CD4-positive, alpha-beta T cell (primary cell): ENCODE measurements at regions not wholly inside any gene's neighbourhood (a gene's known extent, or its start where the extent isn't known, plus 50 kb on each side); places are given as distances from the start of the nearest gene placed in this dataset.

Experiments used
- ATAC-seq: fragments of 200-7000 bp; cut with Tn5 transposase; one replicate; pipeline ENCODE4 v1.10.0; 2022; ENCODE audit warnings: mild to moderate bottlenecking; ENCODE audit not compliant: poor library complexity
- CTCF ChIA-PET: fragments of 350-600 bp; sonication (Branson Sonifier 250); formaldehyde crosslinking; loops from one replicate; lab custom pipeline; 2021; ENCODE audit warnings: antibody characterized with exemption, inconsistent platforms; lab: Charles Lee
- POLR2A ChIA-PET: fragments of 350-600 bp; sonication (Branson Sonifier 250); formaldehyde crosslinking; loops from one replicate; lab custom pipeline; 2021; ENCODE audit warnings: antibody characterized with exemption, inconsistent platforms; lab: Charles Lee
- DNase-seq, 14 experiments: peaks; one replicate each; pipeline ENCODE4 v3.0.0-alpha.2; 2013 to 2020; ENCODE audit warnings: mixed read lengths in 2 of 14
- H3K27ac ChIP-seq, 2 donors: one replicate each; pipeline versions ENCODE4 v1.5.1 to v1.7.0; 2013; ENCODE audit warnings: low read length in 2 of 2, low read depth in 1 of 2, mild to moderate bottlenecking in 1 of 2
- H3K27me3 ChIP-seq, 2 experiments: 1 replicate in 1 of 2; 2 replicates in 1 of 2; pipeline versions ENCODE4 v1.6.1 to v1.7.0; 2013; ENCODE audit warnings: low read length in 2 of 2, control low read depth in 1 of 2, mild to moderate bottlenecking in 1 of 2, moderate library complexity in 1 of 2; ENCODE audit not compliant: insufficient read depth in 2 of 2, control insufficient read depth in 1 of 2
- H3K36me3 ChIP-seq: one replicate; pipeline ENCODE4 v1.6.1; 2013; ENCODE audit warnings: low read length, control low read depth; ENCODE audit not compliant: insufficient read depth
- H3K4me1 ChIP-seq: one replicate; pipeline ENCODE4 v1.6.1; 2013; ENCODE audit warnings: low read length, control low read depth; ENCODE audit not compliant: insufficient read depth
- H3K4me3 ChIP-seq: one replicate; pipeline ENCODE4 v1.5.1; 2013; ENCODE audit warnings: mild to moderate bottlenecking, low read length, moderate library complexity
- H3K9me3 ChIP-seq, 2 experiments: 1 replicate in 1 of 2; 2 replicates in 1 of 2; pipeline versions ENCODE4 v1.6.1 to v1.7.0; 2013; ENCODE audit warnings: low read length in 2 of 2, mild to moderate bottlenecking in 2 of 2, control low read depth in 1 of 2, moderate library complexity in 1 of 2; ENCODE audit not compliant: control insufficient read depth in 1 of 2, insufficient read depth in 1 of 2
- H3K27ac Mint-ChIP-seq: one replicate; pipeline ENCODE4 v1.8.0; 2020; ENCODE audit warnings: mixed read lengths
- H3K27me3 Mint-ChIP-seq: one replicate; pipeline ENCODE4 v1.8.0; 2021; ENCODE audit warnings: mixed read lengths
- H3K36me3 Mint-ChIP-seq: one replicate; pipeline ENCODE4 v1.8.0; 2021; ENCODE audit warnings: low read depth, mixed read lengths
- H3K4me1 Mint-ChIP-seq: one replicate; pipeline ENCODE4 v1.8.0; 2021; ENCODE audit warnings: low read depth, mixed read lengths
- H3K4me3 Mint-ChIP-seq: one replicate; pipeline ENCODE4 v1.8.0; 2020; ENCODE audit warnings: mild to moderate bottlenecking, mixed read lengths
- H3K9me3 Mint-ChIP-seq: one replicate; pipeline ENCODE4 v1.8.0; 2020; ENCODE audit warnings: mixed read lengths
- intact Hi-C, 2 experiments: fragments of 100-400 bp; cut with DNase I in 1 of 2; cut with micrococcal nuclease in 1 of 2; formaldehyde crosslinking; loops; one replicate each; pipeline versions ENCODE4 v1.15.1 to v1.9.0; 2023 to 2025; cut with DNase I, micrococcal nuclease
- TF ChIP-seq, protein P1 (sequence below): fragments of 200-600 bp; IDR thresholded peaks from one replicate; pipeline ENCODE4 v1.8.0; 2022; ENCODE audit warnings: antibody characterized with exemption, mild to moderate bottlenecking

- H3K4me1 ChIP-seq = peaks cover 13% of the 10 kb centered on the region
- H3K9me3 ChIP-seq = no peaks in the 10 kb centered on the region
- Mint-ChIP-seq H3K4me3 (no peak overlapping the region), H3K27me3 (no peaks in the 10 kb centered on the region), H3K9me3 (peaks cover 5% of the 10 kb centered on the region), H3K36me3 (peaks cover 7% of the 10 kb centered on the region), H3K4me1 (peaks cover 56% of the 10 kb centered on the region), H3K27ac (no peak overlapping the region)
- ChIA-PET CTCF (no interaction called here), POLR2A (no interaction called here)
- intact Hi-C loops = loop anchor here (10.0 kb wide), 1 partner anchor 289 kb away; the partner anchor contains the start of gene SUCLG2 (in 2 of the 2)
- no peaks in the 10 kb centered on the region for H3K36me3 ChIP-seq
- H3K27me3 ChIP-seq = no peaks in the 10 kb centered on the region
- ATAC-seq (no peak), DNase-seq (no peak)
- no peak overlapping the region for H3K27ac ChIP-seq
- TF ChIP-seq, protein P1, sequence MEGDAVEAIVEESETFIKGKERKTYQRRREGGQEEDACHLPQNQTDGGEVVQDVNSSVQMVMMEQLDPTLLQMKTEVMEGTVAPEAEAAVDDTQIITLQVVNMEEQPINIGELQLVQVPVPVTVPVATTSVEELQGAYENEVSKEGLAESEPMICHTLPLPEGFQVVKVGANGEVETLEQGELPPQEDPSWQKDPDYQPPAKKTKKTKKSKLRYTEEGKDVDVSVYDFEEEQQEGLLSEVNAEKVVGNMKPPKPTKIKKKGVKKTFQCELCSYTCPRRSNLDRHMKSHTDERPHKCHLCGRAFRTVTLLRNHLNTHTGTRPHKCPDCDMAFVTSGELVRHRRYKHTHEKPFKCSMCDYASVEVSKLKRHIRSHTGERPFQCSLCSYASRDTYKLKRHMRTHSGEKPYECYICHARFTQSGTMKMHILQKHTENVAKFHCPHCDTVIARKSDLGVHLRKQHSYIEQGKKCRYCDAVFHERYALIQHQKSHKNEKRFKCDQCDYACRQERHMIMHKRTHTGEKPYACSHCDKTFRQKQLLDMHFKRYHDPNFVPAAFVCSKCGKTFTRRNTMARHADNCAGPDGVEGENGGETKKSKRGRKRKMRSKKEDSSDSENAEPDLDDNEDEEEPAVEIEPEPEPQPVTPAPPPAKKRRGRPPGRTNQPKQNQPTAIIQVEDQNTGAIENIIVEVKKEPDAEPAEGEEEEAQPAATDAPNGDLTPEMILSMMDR = no peak
- H3K4me3 ChIP-seq = no peak overlapping the region
These were observed 289.1 kb upstream of the SUCLG2 start for GRCh38 chr3:67943546-67943945.

DNA sequence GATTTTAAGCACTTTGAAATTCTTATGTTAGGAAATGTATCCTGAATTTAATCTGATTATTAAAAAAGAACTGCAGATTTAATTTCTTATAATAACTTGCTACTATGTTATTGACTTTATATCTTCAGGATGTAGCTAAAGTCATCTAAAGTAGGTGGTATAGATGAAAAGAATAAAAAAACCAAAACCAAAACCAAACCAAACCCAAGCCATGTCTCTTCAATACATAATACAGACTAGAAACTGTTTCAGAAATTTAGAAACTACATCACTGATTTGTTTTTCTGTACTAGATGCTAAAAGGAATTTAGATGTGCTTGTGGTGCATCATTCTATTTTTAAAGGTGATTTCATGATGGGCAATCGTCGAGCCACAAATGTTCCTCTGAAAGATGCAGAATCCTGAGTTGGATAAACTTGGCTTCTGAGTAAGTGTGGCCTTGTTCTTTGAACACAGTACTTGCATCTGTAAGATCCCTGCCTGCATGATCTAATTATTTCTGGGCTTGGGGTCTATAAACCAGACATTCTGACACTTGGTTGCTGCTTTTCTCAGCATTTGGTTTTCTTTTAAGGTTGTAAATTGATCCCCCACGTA lies 287.1 kb upstream of the SUCLG2 start:
- Mint-ChIP-seq H3K27me3 (no peaks in the 10 kb centered on the region), H3K36me3 (no peaks in the 10 kb centered on the region), H3K4me3 (peak overlapping the region; percentile 3), H3K27ac (peak overlapping the region; percentile 62), H3K9me3 (peaks cover 5% of the 10 kb centered on the region), H3K4me1 (peaks cover 38% of the 10 kb centered on the region)
- no peaks in the 10 kb centered on the region for H3K9me3 ChIP-seq
- no peaks in the 10 kb centered on the region for H3K4me1 ChIP-seq
- no peaks in the 10 kb centered on the region for H3K27me3 ChIP-seq
- ATAC-seq = no peak
- ChIA-PET CTCF (no interaction called here), POLR2A (no interaction called here)
- no peak overlapping the region for H3K27ac ChIP-seq
- intact Hi-C loops = loop anchor here (10.0 kb wide), 1 partner anchor 287 kb away; the partner anchor contains the start of gene SUCLG2 (in 2 of the 2)
- no peaks in the 10 kb centered on the region for H3K36me3 ChIP-seq
- DNase-seq = peak in 1 of 14 experiments; percentile 8
- TF ChIP-seq, protein P1 = no peak
- no peak overlapping the region for H3K4me3 ChIP-seq

DNA sequence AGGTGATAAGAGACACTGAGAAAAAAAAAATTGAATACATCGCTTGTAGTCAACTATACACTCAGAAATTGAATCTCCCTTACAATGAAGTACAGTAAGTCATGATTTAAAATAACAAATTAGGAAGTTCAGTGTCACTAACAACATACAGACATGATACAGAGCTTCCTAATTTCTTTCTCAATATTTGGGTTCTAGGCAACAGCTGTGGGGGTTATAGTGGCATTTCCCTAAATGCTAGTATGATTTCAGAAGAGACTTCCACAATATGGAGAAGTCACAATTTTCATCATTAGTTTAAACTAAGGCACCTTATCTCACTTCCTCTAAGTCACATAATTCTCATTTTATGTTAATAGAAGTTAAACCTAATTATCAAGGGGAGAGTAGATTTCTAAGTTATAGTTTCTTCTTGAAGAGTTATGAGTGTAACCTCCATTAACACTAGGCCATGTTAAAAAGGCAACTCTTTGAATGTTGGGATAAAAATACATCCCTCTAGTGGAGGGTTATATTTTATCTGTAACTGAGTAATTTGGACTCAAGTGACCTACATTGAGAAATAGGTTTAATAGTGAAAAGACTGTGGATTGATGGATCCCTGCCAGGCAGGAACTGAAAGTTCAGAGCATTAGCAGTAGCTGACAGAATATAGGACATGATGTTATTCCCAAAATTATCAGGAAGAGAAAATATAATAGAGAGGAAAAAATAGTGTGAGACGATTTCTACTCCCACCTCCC lies 286.0 kb upstream of the SUCLG2 start:
- ATAC-seq (no peak), DNase-seq (no peak)
- H3K9me3 ChIP-seq = peaks cover 0 to under 1% of the 10 kb centered on the region in 2 experiments
- peaks cover 26% of the 10 kb centered on the region for H3K4me1 Mint-ChIP-seq
- no peak overlapping the region for H3K27ac ChIP-seq
- peak overlapping the region; percentile 62 for H3K27ac Mint-ChIP-seq
- H3K4me1 ChIP-seq = no peaks in the 10 kb centered on the region
- intact Hi-C loops = loop anchor here (10.0 kb wide), 1 partner anchor 286 kb away; the partner anchor contains the start of gene SUCLG2 (in 2 of the 2)
- H3K27me3 Mint-ChIP-seq = no peaks in the 10 kb centered on the region
- TF ChIP-seq, protein P1 = no peak
- H3K36me3 Mint-ChIP-seq = no peaks in the 10 kb centered on the region
- no peak overlapping the region for H3K4me3 Mint-ChIP-seq
- peaks cover 2% of the 10 kb centered on the region for H3K9me3 Mint-ChIP-seq
- no peaks in the 10 kb centered on the region for H3K36me3 ChIP-seq
- CTCF ChIA-PET = no interaction called here
- POLR2A ChIA-PET = no interaction called here
- no peak overlapping the region for H3K4me3 ChIP-seq
- H3K27me3 ChIP-seq = no peaks in the 10 kb centered on the region
